Testis (tissue), 2 donors: ENCODE measurements at regions not wholly inside any gene's neighbourhood (a gene's known extent, or its start where the extent isn't known, plus 50 kb on each side); places are given as distances from the start of the nearest gene placed in this dataset.

Experiments
- DNase-seq: peaks from one replicate; pipeline ENCODE4 v3.0.0-alpha.2; 2019
- H3K27ac ChIP-seq, 2 donors: fragments of 200-600 bp; sonication (generic); one replicate each; pipeline ENCODE4 v1.5.1; 2019
- H3K27me3 ChIP-seq: fragments of 200-600 bp; sonication (generic); one replicate; pipeline ENCODE4 v1.5.1; 2019
- H3K36me3 ChIP-seq: fragments of 200-600 bp; sonication (generic); one replicate; pipeline ENCODE4 v1.5.1; 2017; ENCODE audit warnings: low read depth; ENCODE audit errors: missing control alignments
- H3K4me1 ChIP-seq: fragments of 200-600 bp; sonication (generic); one replicate; pipeline ENCODE4 v1.5.1; 2019
- H3K4me3 ChIP-seq, 2 donors: fragments of 200-600 bp; sonication (generic); one replicate each; pipeline ENCODE4 v1.5.1; 2017 to 2019
- H3K9me3 ChIP-seq: fragments of 200-600 bp; sonication (generic); one replicate; pipeline ENCODE4 v1.5.1; 2017
- CTCF ChIP-seq, 3 experiments: fragments of 450-650 bp in 2 of 3; fragments of 200-600 bp in 1 of 3; sonication (generic) in 1 of 3; IDR thresholded peaks; one replicate each; pipeline ENCODE4 v1.5.1; 2016 to 2019; ENCODE audit warnings: antibody characterized with exemption in 3 of 3, mild to moderate bottlenecking in 2 of 3, moderate library complexity in 1 of 3
- POLR2A ChIP-seq: fragments of 450-650 bp; IDR thresholded peaks from one replicate; pipeline ENCODE4 v1.6.1; 2017; ENCODE audit warnings: antibody characterized with exemption, mild to moderate bottlenecking, moderate library complexity
- WGBS, 2 donors: methylation state at CpG; one replicate each; pipeline ENCODE4 v1.1.5; 2018; 5-methylcytosine and 5-hydroxymethylcytosine counted together
- intact Hi-C: fragments of 100-400 bp; cut with DNase I; formaldehyde crosslinking; loops from one replicate; pipeline ENCODE4 v1.15.1; 2023; ENCODE audit warnings: low total_unique reads

GRCh38 chr5:73302797-73303147 is 129.8 kb downstream of the TMEM174 start:
- no peak for DNase-seq
- Histone ChIP-seq H3K27me3 (peaks cover 14% of the 10 kb centered on the region), H3K4me3 (peak overlapping the region; percentile 27 to 42)

GRCh38 chr5:73301208-73301901 is 128.4 kb downstream of the TMEM174 start:
- TF ChIP-seq CTCF (IDR thresholded peaks at IDR 0.05) (no peak), POLR2A (no peak)
- no peak overlapping the region for H3K27ac ChIP-seq
- no peaks in the 10 kb centered on the region for H3K36me3 ChIP-seq
- DNase-seq = no peak
- WGBS, 2 donors = 7 to 15% methylated on average over 11 to 22 of the region's 22 CpGs
- intact Hi-C loops = no loop called here
- no peak overlapping the region for H3K4me3 ChIP-seq
- H3K27me3 ChIP-seq = peaks cover 14% of the 10 kb centered on the region
- H3K4me1 ChIP-seq = no peaks in the 10 kb centered on the region
- H3K9me3 ChIP-seq = no peaks in the 10 kb centered on the region

More at GRCh38 chr5:73302797-73303147, 129.8 kb downstream of the TMEM174 start:
- TF ChIP-seq CTCF (IDR thresholded peaks at IDR 0.05) = no peak
- TF ChIP-seq POLR2A = no peak
- Histone ChIP-seq H3K4me1 (no peaks in the 10 kb centered on the region), H3K27ac (no peak overlapping the region), H3K9me3 (no peaks in the 10 kb centered on the region), H3K36me3 (no peaks in the 10 kb centered on the region)
- WGBS, 2 donors = 7 to 16% methylated on average over 9 of the region's 9 CpGs
- intact Hi-C loops = no loop called here

- no peak for TF ChIP-seq CTCF (IDR thresholded peaks at IDR 0.05)
- TF ChIP-seq POLR2A = no peak
- H3K4me1 ChIP-seq = no peaks in the 10 kb centered on the region
- H3K27me3 ChIP-seq = peaks cover 14% of the 10 kb centered on the region
- WGBS, 2 donors = 7 to 10% methylated on average over 37 of the region's 37 CpGs
- no peak for DNase-seq
- intact Hi-C loops = no loop called here
- H3K4me3 ChIP-seq = peak overlapping the region in 1 of 2 donors; percentile 34
- H3K27ac ChIP-seq = no peak overlapping the region
- no peaks in the 10 kb centered on the region for H3K36me3 ChIP-seq
- no peaks in the 10 kb centered on the region for H3K9me3 ChIP-seq
Measured at GRCh38 chr5:73300337-73301207, 127.6 kb downstream of the TMEM174 start.

GRCh38 chr5:73299665-73300336 is 126.8 kb downstream of the TMEM174 start:
- H3K27ac ChIP-seq = no peak overlapping the region
- H3K36me3 ChIP-seq = no peaks in the 10 kb centered on the region
- TF ChIP-seq CTCF (IDR thresholded peaks at IDR 0.05) (no peak), POLR2A (no peak)
- H3K27me3 ChIP-seq = peaks cover 14% of the 10 kb centered on the region
- H3K4me3 ChIP-seq = peak overlapping the region in 1 of 2 donors; percentile 34
- H3K4me1 ChIP-seq = no peaks in the 10 kb centered on the region
- DNase-seq = no peak
- H3K9me3 ChIP-seq = no peaks in the 10 kb centered on the region
- intact Hi-C loops = no loop called here
- WGBS, 2 donors = 9 to 11% methylated on average over 34 to 35 of the region's 35 CpGs
